ENCODE measurements at regions not wholly inside any gene's neighbourhood (a gene's known extent, or its start where the extent isn't known, plus 50 kb on each side); places are given as distances from the start of the nearest gene placed in this dataset.

GRCh38 chr20:11810311-11811083, 107.2 kb upstream of the BTBD3 start:
- H3K27ac ChIP-seq (ENCODE audit: low read depth), result no peak overlapping the region
- H3K79me2 ChIP-seq (replicated peaks; ENCODE audit: insufficient read depth), result no peaks in the 10 kb centered on the region
- H3K27me3 Mint-ChIP-seq (ENCODE audit: insufficient read depth, low read depth, poor library complexity), result no peaks in the 10 kb centered on the region
- peaks cover 16% of the 10 kb centered on the region for H3K4me1 Mint-ChIP-seq
- no peak for TF ChIP-seq ZNF114 (CRISPR knock-in tag; IDR thresholded peaks at IDR 0.05)
- TF ChIP-seq ZNF462 (CRISPR knock-in tag; IDR thresholded peaks at IDR 0.05), result no peak
- no peak for TF ChIP-seq NANOG (IDR thresholded peaks at IDR 0.05; ENCODE audit: borderline replicate concordance)
- no peak for TF ChIP-seq EZH2phosphoT487 (IDR thresholded peaks at IDR 0.05; ENCODE audit: unreplicated experiment)
- TF ChIP-seq, protein P1, sequence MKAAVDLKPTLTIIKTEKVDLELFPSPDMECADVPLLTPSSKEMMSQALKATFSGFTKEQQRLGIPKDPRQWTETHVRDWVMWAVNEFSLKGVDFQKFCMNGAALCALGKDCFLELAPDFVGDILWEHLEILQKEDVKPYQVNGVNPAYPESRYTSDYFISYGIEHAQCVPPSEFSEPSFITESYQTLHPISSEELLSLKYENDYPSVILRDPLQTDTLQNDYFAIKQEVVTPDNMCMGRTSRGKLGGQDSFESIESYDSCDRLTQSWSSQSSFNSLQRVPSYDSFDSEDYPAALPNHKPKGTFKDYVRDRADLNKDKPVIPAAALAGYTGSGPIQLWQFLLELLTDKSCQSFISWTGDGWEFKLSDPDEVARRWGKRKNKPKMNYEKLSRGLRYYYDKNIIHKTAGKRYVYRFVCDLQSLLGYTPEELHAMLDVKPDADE (IDR thresholded peaks at IDR 0.05), result no peak
- TF ChIP-seq JUNB (IDR thresholded peaks at IDR 0.05; ENCODE audit: unreplicated experiment), result no peak
- TF ChIP-seq EZH2 (IDR thresholded peaks at IDR 0.05; ENCODE audit: low read depth, unreplicated experiment), result no peak
- no peak for TF ChIP-seq ZNF331 (CRISPR knock-in tag; IDR thresholded peaks at IDR 0.05; ENCODE audit: low read depth)
- no peak for TF ChIP-seq POLR2AphosphoS5 (IDR thresholded peaks at IDR 0.05; ENCODE audit: low read depth)
- TF ChIP-seq, protein P2, sequence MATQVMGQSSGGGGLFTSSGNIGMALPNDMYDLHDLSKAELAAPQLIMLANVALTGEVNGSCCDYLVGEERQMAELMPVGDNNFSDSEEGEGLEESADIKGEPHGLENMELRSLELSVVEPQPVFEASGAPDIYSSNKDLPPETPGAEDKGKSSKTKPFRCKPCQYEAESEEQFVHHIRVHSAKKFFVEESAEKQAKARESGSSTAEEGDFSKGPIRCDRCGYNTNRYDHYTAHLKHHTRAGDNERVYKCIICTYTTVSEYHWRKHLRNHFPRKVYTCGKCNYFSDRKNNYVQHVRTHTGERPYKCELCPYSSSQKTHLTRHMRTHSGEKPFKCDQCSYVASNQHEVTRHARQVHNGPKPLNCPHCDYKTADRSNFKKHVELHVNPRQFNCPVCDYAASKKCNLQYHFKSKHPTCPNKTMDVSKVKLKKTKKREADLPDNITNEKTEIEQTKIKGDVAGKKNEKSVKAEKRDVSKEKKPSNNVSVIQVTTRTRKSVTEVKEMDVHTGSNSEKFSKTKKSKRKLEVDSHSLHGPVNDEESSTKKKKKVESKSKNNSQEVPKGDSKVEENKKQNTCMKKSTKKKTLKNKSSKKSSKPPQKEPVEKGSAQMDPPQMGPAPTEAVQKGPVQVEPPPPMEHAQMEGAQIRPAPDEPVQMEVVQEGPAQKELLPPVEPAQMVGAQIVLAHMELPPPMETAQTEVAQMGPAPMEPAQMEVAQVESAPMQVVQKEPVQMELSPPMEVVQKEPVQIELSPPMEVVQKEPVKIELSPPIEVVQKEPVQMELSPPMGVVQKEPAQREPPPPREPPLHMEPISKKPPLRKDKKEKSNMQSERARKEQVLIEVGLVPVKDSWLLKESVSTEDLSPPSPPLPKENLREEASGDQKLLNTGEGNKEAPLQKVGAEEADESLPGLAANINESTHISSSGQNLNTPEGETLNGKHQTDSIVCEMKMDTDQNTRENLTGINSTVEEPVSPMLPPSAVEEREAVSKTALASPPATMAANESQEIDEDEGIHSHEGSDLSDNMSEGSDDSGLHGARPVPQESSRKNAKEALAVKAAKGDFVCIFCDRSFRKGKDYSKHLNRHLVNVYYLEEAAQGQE (IDR thresholded peaks at IDR 0.05; ENCODE audit: unreplicated experiment), result no peak
- no peak for TF ChIP-seq CREB1 (CRISPR knock-in tag; IDR thresholded peaks at IDR 0.05; ENCODE audit: low read depth)
- no peak for TF ChIP-seq STAT1 (IDR thresholded peaks at IDR 0.05; ENCODE audit: unreplicated experiment)
- no peak for TF ChIP-seq CTCF (conservative IDR thresholded peaks at IDR 0.05; ENCODE audit: low read depth in 2 of 2)
- no peak overlapping the region for H2AFZ ChIP-seq
- no peaks in the 10 kb centered on the region; the same call in 1 of the 2 replicates for H3K4me1 ChIP-seq (ENCODE audit: insufficient read depth)
- H3K9me3 Mint-ChIP-seq, result no peaks in the 10 kb centered on the region
- ATAC-seq, result no peak
- H4K20me1 ChIP-seq (replicated peaks; ENCODE audit: insufficient read depth), result no peaks in the 10 kb centered on the region
- H3K36me3 ChIP-seq (ENCODE audit: insufficient read depth), result no peaks in the 10 kb centered on the region
- no peak overlapping the region for H3K27ac Mint-ChIP-seq
- no peak overlapping the region for H3K4me2 ChIP-seq
- H3K36me3 Mint-ChIP-seq (ENCODE audit: low read depth), result no peaks in the 10 kb centered on the region
- DNase-seq (ENCODE audit: low spot score), result no peak
- no peak overlapping the region for H3K4me3 Mint-ChIP-seq
- no peaks in the 10 kb centered on the region for H3F3A ChIP-seq (replicated peaks; ENCODE audit: low read depth)
- no peaks in the 10 kb centered on the region for H3K9me2 ChIP-seq (ENCODE audit: insufficient read depth)
- H3K4me3 ChIP-seq, result no peak overlapping the region
- H3K27me3 ChIP-seq (ENCODE audit: insufficient read depth), result no peaks in the 10 kb centered on the region

All from GM23338 (cell line).